Nephron (organoid): ENCODE measurements at regions not wholly inside any gene's neighbourhood (a gene's known extent, or its start where the extent isn't known, plus 50 kb on each side); places are given as distances from the start of the nearest gene placed in this dataset.
"Not testable (repeated sequence)": the region's sequence is repeated elsewhere in the genome, so short reads cannot be mapped to it uniquely, and the experiment has no call there.

Experiments
- H3K27ac Mint-ChIP-seq, 3 experiments: 2 replicates each; pipeline ENCODE4 v1.8.0; 2020; ENCODE audit warnings: mixed read lengths in 3 of 3, mild to moderate bottlenecking in 2 of 3, moderate library complexity in 1 of 3
- H3K27me3 Mint-ChIP-seq: 2 replicates; pipeline ENCODE4 v1.8.0; 2021; ENCODE audit warnings: low read depth, mild to moderate bottlenecking, moderate library complexity, mixed read lengths
- H3K36me3 Mint-ChIP-seq: 2 replicates; pipeline ENCODE4 v1.8.0; 2020; ENCODE audit warnings: low read depth, mixed read lengths
- H3K4me1 Mint-ChIP-seq: 2 replicates; pipeline ENCODE4 v1.8.0; 2020; ENCODE audit warnings: mixed read lengths
- H3K4me3 Mint-ChIP-seq, 3 experiments: 2 replicates each; pipeline ENCODE4 v1.8.0; 2020; ENCODE audit warnings: mild to moderate bottlenecking in 3 of 3, mixed read lengths in 3 of 3, moderate library complexity in 2 of 3
- H3K9me3 Mint-ChIP-seq: 2 replicates; pipeline ENCODE4 v1.8.0; 2020; ENCODE audit warnings: mixed read lengths
- CTCF ChIP-seq, 3 experiments: fragments of 200-600 bp; sonication (generic); IDR thresholded peaks; one replicate each; pipeline ENCODE4 v1.5.0; 2021; ENCODE audit warnings: antibody characterized with exemption in 3 of 3; ENCODE audit not compliant: unreplicated experiment in 3 of 3

GRCh38 chr7:142507799-142508198 lies 241.5 kb upstream of the PRSS1 start:
- H3K9me3 Mint-ChIP-seq, result no peaks in the 10 kb centered on the region
- no peak overlapping the region for H3K4me3 Mint-ChIP-seq
- no peaks in the 10 kb centered on the region for H3K4me1 Mint-ChIP-seq
- no peak overlapping the region for H3K27ac Mint-ChIP-seq
- no peak for TF ChIP-seq CTCF (IDR thresholded peaks at IDR 0.05; ENCODE audit: unreplicated experiment in 3 of 3)
- H3K36me3 Mint-ChIP-seq, result no peaks in the 10 kb centered on the region
- peaks cover 5% of the 10 kb centered on the region for H3K27me3 Mint-ChIP-seq

- not testable (repeated sequence) for H3K9me3 Mint-ChIP-seq, H3K36me3 Mint-ChIP-seq, H3K4me1 Mint-ChIP-seq
Observed at GRCh38 chr7:142507066-142507465, 242.2 kb upstream of the PRSS1 start.

GRCh38 chr7:142506601-142507000 lies 242.7 kb upstream of the PRSS1 start:
- Mint-ChIP-seq H3K27me3 (peaks cover 9% of the 10 kb centered on the region), H3K27ac (no peak overlapping the region), H3K4me3 (no peak overlapping the region), H3K36me3 (no peaks in the 10 kb centered on the region), H3K4me1 (no peaks in the 10 kb centered on the region), H3K9me3 (no peaks in the 10 kb centered on the region)
- no peak for TF ChIP-seq CTCF (IDR thresholded peaks at IDR 0.05; ENCODE audit: unreplicated experiment in 3 of 3)

More at GRCh38 chr7:142507066-142507465, 242.2 kb upstream of the PRSS1 start:
- not testable (repeated sequence) for H3K27me3 Mint-ChIP-seq, H3K4me3 Mint-ChIP-seq, H3K27ac Mint-ChIP-seq

- H3K36me3 Mint-ChIP-seq, H3K4me3 Mint-ChIP-seq, H3K4me1 Mint-ChIP-seq, H3K27ac Mint-ChIP-seq, H3K9me3 Mint-ChIP-seq: not testable (repeated sequence)
- peaks cover 19% of the 10 kb centered on the region for H3K27me3 Mint-ChIP-seq
Observed at GRCh38 chr7:142503949-142504348, 245.3 kb upstream of the PRSS1 start.

- TF ChIP-seq CTCF (IDR thresholded peaks at IDR 0.05; ENCODE audit: unreplicated experiment in 3 of 3), result no peak
- Mint-ChIP-seq H3K9me3 (no peaks in the 10 kb centered on the region), H3K4me3 (no peak overlapping the region), H3K4me1 (no peaks in the 10 kb centered on the region), H3K27ac (no peak overlapping the region), H3K36me3 (no peaks in the 10 kb centered on the region), H3K27me3 (peaks cover 15% of the 10 kb centered on the region)
Observed at GRCh38 chr7:142503036-142503435, 245.2 kb upstream of the PRSS58 start.

- H3K9me3 Mint-ChIP-seq, result no peaks in the 10 kb centered on the region
Observed at GRCh38 chr7:142501434-142501833, 243.6 kb upstream of the PRSS58 start.

GRCh38 chr7:142500366-142500765 lies 242.5 kb upstream of the PRSS58 start:
- H3K9me3 Mint-ChIP-seq, result no peaks in the 10 kb centered on the region
- no peak for TF ChIP-seq CTCF (IDR thresholded peaks at IDR 0.05; ENCODE audit: unreplicated experiment in 3 of 3)
- H3K36me3 Mint-ChIP-seq, result no peaks in the 10 kb centered on the region
- no peak overlapping the region for H3K27ac Mint-ChIP-seq
- H3K4me1 Mint-ChIP-seq, result no peaks in the 10 kb centered on the region
- no peak overlapping the region for H3K4me3 Mint-ChIP-seq
- peaks cover 35% of the 10 kb centered on the region for H3K27me3 Mint-ChIP-seq

More at GRCh38 chr7:142501434-142501833, 243.6 kb upstream of the PRSS58 start:
- H3K27ac Mint-ChIP-seq, result no peak overlapping the region
- H3K27me3 Mint-ChIP-seq, result peaks cover 24% of the 10 kb centered on the region
- no peak for TF ChIP-seq CTCF (IDR thresholded peaks at IDR 0.05; ENCODE audit: unreplicated experiment in 3 of 3)
- no peak overlapping the region for H3K4me3 Mint-ChIP-seq
- H3K4me1 Mint-ChIP-seq, result no peaks in the 10 kb centered on the region
- no peaks in the 10 kb centered on the region for H3K36me3 Mint-ChIP-seq
